Osteoblast (primary cell): ENCODE measurements at regions not wholly inside any gene's neighbourhood (a gene's known extent, or its start where the extent isn't known, plus 50 kb on each side); places are given as distances from the start of the nearest gene placed in this dataset.

Experiments used
- DNase-seq: peaks from one replicate; pipeline ENCODE4 v3.0.0; 2011; ENCODE audit warnings: low spot score, mixed read lengths; ENCODE audit not compliant: insufficient read length; ENCODE audit errors: missing footprints
- H2AFZ ChIP-seq: 2 replicates; pipeline ENCODE4 v1.6.0; 2011; ENCODE audit warnings: mild to moderate bottlenecking, low read length
- H3K27ac ChIP-seq: 2 replicates; pipeline ENCODE4 v1.5.1; 2011; ENCODE audit warnings: mild to moderate bottlenecking, low read depth, low read length, moderate library complexity
- H3K27me3 ChIP-seq: 2 replicates; pipeline ENCODE4 v1.6.0; 2012; ENCODE audit warnings: mild to moderate bottlenecking, control low read depth, inconsistent platforms, low read length, moderate library complexity; ENCODE audit not compliant: insufficient read depth
- H3K36me3 ChIP-seq: 2 replicates; pipeline ENCODE4 v1.5.1; 2011; ENCODE audit warnings: mild to moderate bottlenecking, low read length, control low read depth, moderate library complexity; ENCODE audit not compliant: insufficient read depth
- H3K4me1 ChIP-seq: 2 replicates; pipeline ENCODE4 v1.5.1; 2011; ENCODE audit warnings: mild to moderate bottlenecking, low read length, control low read depth, moderate library complexity; ENCODE audit not compliant: insufficient read depth
- H3K4me2 ChIP-seq: 2 replicates; pipeline ENCODE4 v1.6.0; 2011; ENCODE audit warnings: mild to moderate bottlenecking, low read length; ENCODE audit not compliant: insufficient read depth
- H3K4me3 ChIP-seq: fragments of 200-600 bp; sonication (generic); 3 replicates; pipeline ENCODE4 v1.5.1; 2012; ENCODE audit warnings: mild to moderate bottlenecking, low read length, inconsistent platforms; ENCODE audit not compliant: insufficient read depth
- H3K79me2 ChIP-seq: 2 replicates; pipeline ENCODE4 v1.6.0; 2012; ENCODE audit warnings: mild to moderate bottlenecking, low read length, control low read depth, inconsistent platforms; ENCODE audit not compliant: insufficient read depth
- H3K9me3 ChIP-seq: 2 replicates; pipeline ENCODE4 v1.5.1; 2011; ENCODE audit warnings: low read depth, low read length, control low read depth
- H4K20me1 ChIP-seq: 2 replicates; pipeline ENCODE4 v1.6.0; 2012; ENCODE audit warnings: mild to moderate bottlenecking, low read length, control low read depth; ENCODE audit not compliant: insufficient read depth
- CTCF ChIP-seq: IDR thresholded peaks from 2 replicates; pipeline ENCODE4 v1.5.1; 2011; ENCODE audit warnings: mild to moderate bottlenecking, low read depth, low read length, moderate library complexity; ENCODE audit errors: extremely low read depth

- Histone ChIP-seq H3K4me1 (no peaks in the 10 kb centered on the region), H4K20me1 (no peaks in the 10 kb centered on the region), H2AFZ (no peak overlapping the region), H3K36me3 (no peaks in the 10 kb centered on the region), H3K27ac (no peak overlapping the region), H3K9me3 (no peaks in the 10 kb centered on the region), H3K79me2 (no peaks in the 10 kb centered on the region), H3K27me3 (no peaks in the 10 kb centered on the region), H3K4me2 (no peak overlapping the region), H3K4me3 (no peak overlapping the region)
- DNase-seq, result no peak
- no peak for TF ChIP-seq CTCF
Observed at GRCh38 chr2:204122425-204122824, 185.9 kb downstream of the ICOS start.

GRCh38 chr2:204124140-204124750 is 187.7 kb downstream of the ICOS start:
- H2AFZ ChIP-seq, result no peak overlapping the region
- H3K27ac ChIP-seq, result no peak overlapping the region
- H3K4me3 ChIP-seq, result no peak overlapping the region
- no peaks in the 10 kb centered on the region for H4K20me1 ChIP-seq
- no peak for TF ChIP-seq CTCF
- no peak for DNase-seq
- no peaks in the 10 kb centered on the region for H3K4me1 ChIP-seq
- no peaks in the 10 kb centered on the region for H3K9me3 ChIP-seq
- H3K36me3 ChIP-seq, result no peaks in the 10 kb centered on the region
- H3K79me2 ChIP-seq, result no peaks in the 10 kb centered on the region
- no peak overlapping the region for H3K4me2 ChIP-seq
- H3K27me3 ChIP-seq, result no peaks in the 10 kb centered on the region

GRCh38 chr2:204126705-204127104 is 190.1 kb downstream of the ICOS start:
- H3K9me3 ChIP-seq, result no peaks in the 10 kb centered on the region
- H3K4me2 ChIP-seq, result no peak overlapping the region
- no peaks in the 10 kb centered on the region for H4K20me1 ChIP-seq
- DNase-seq, result no peak
- no peaks in the 10 kb centered on the region for H3K4me1 ChIP-seq
- H3K4me3 ChIP-seq, result no peak overlapping the region
- H3K27ac ChIP-seq, result no peak overlapping the region
- no peak overlapping the region for H2AFZ ChIP-seq
- no peaks in the 10 kb centered on the region for H3K79me2 ChIP-seq
- no peaks in the 10 kb centered on the region for H3K36me3 ChIP-seq
- TF ChIP-seq CTCF, result no peak
- no peaks in the 10 kb centered on the region for H3K27me3 ChIP-seq

- DNase-seq, result no peak
Observed at GRCh38 chr2:204127238-204127637, 190.7 kb downstream of the ICOS start.

More at GRCh38 chr2:204127238-204127637, 190.7 kb downstream of the ICOS start:
- H4K20me1 ChIP-seq, result no peaks in the 10 kb centered on the region
- TF ChIP-seq CTCF, result no peak
- no peaks in the 10 kb centered on the region for H3K27me3 ChIP-seq
- H3K27ac ChIP-seq, result no peak overlapping the region
- no peaks in the 10 kb centered on the region for H3K79me2 ChIP-seq
- no peaks in the 10 kb centered on the region for H3K36me3 ChIP-seq
- no peaks in the 10 kb centered on the region for H3K9me3 ChIP-seq
- H2AFZ ChIP-seq, result no peak overlapping the region
- no peak overlapping the region for H3K4me2 ChIP-seq
- no peaks in the 10 kb centered on the region for H3K4me1 ChIP-seq
- no peak overlapping the region for H3K4me3 ChIP-seq
